ENCODE measurements at regions not wholly inside any gene's neighbourhood (a gene's known extent, or its start where the extent isn't known, plus 50 kb on each side); places are given as distances from the start of the nearest gene placed in this dataset.

DNA sequence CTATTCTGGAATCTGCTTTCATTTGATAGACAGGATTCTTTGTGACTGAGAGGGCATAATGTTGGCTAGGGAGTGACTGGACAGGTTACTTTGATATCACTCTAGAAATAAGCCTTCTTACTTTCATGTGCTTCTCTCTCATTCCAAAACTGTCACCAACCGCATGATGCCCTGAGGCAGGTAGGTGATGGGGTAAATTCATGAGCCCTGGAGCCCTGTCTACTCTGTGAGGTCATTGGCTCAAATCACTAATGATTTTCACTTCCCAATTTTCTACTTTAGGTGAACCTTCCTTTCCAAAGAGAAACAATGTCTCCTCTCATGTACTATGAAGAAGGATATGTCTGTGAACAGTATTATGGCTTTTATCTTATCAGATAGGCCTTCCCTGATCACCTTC lies 596.7 kb downstream of the TUSC7 start:
- intact Hi-C loops (cut with DNase I; ENCODE audit: low total_unique reads) = no loop called here
- Histone ChIP-seq H3K27me3 (no peaks in the 10 kb centered on the region), H3K36me3 (no peaks in the 10 kb centered on the region), H3K9me3 (no peaks in the 10 kb centered on the region), H3K4me1 (no peaks in the 10 kb centered on the region), H3K4me3 (no peak overlapping the region), H3K27ac (no peak overlapping the region)
- no peak for DNase-seq
- WGBS, 2 donors (ENCODE audit: low coverage in 1 of 2) = 79 to 80% methylated on average over 1 of the region's 1 CpG
- in situ Hi-C loops (cut with MboI; ENCODE audit: low pct_ligation_motif_present in 1 of 4, low pct_unique_long_range_greater_than_20kb in 1 of 4, low sequenced_read_pairs in 3 of 4) = no loop called here
- no peak for TF ChIP-seq EP300 (IDR thresholded peaks at IDR 0.05; ENCODE audit: low read depth)
- TF ChIP-seq POLR2AphosphoS5 (IDR thresholded peaks at IDR 0.05) = no peak
- TF ChIP-seq, protein P1, sequence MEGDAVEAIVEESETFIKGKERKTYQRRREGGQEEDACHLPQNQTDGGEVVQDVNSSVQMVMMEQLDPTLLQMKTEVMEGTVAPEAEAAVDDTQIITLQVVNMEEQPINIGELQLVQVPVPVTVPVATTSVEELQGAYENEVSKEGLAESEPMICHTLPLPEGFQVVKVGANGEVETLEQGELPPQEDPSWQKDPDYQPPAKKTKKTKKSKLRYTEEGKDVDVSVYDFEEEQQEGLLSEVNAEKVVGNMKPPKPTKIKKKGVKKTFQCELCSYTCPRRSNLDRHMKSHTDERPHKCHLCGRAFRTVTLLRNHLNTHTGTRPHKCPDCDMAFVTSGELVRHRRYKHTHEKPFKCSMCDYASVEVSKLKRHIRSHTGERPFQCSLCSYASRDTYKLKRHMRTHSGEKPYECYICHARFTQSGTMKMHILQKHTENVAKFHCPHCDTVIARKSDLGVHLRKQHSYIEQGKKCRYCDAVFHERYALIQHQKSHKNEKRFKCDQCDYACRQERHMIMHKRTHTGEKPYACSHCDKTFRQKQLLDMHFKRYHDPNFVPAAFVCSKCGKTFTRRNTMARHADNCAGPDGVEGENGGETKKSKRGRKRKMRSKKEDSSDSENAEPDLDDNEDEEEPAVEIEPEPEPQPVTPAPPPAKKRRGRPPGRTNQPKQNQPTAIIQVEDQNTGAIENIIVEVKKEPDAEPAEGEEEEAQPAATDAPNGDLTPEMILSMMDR (IDR thresholded peaks at IDR 0.05) = no peak

DNA sequence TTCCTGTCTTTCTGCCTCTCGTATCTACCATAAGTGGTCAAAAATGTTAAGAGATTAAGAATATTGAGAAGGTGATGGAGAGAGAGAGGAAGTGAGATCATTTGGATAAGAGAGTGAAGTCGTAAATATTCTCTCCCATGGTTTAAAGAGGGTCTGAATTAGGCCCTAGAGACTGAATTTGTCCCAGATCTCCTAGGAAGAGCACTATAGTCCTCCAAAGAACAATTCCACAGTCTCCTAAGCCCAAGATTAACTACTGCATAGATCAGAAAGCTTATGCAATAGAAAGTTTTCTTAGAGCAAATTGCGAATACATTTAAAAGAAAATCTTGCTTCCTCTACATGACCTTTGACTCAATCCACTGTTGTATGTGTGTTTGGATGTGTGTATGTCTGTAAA lies 598.8 kb downstream of the TUSC7 start:
- DNase-seq = no peak
- TF ChIP-seq EP300 (IDR thresholded peaks at IDR 0.05; ENCODE audit: low read depth) (no peak), POLR2AphosphoS5 (IDR thresholded peaks at IDR 0.05) (no peak), POLR2A (IDR thresholded peaks at IDR 0.05) (no peak)
- TF ChIP-seq, protein P1 (IDR thresholded peaks at IDR 0.05) = no peak
- in situ Hi-C loops (cut with MboI; ENCODE audit: low pct_ligation_motif_present in 1 of 4, low pct_unique_long_range_greater_than_20kb in 1 of 4, low sequenced_read_pairs in 3 of 4) = no loop called here
- H3K27ac ChIP-seq = no peak overlapping the region
- intact Hi-C loops (cut with DNase I; ENCODE audit: low total_unique reads) = no loop called here
- no peaks in the 10 kb centered on the region for H3K27me3 ChIP-seq
- H3K4me3 ChIP-seq = no peak overlapping the region
- no peaks in the 10 kb centered on the region for H3K36me3 ChIP-seq
- 58 to 67% methylated on average over 3 of the region's 3 CpGs for WGBS, 2 donors (ENCODE audit: low coverage in 1 of 2)
- no peaks in the 10 kb centered on the region for H3K4me1 ChIP-seq
- H3K9me3 ChIP-seq = no peaks in the 10 kb centered on the region

DNA sequence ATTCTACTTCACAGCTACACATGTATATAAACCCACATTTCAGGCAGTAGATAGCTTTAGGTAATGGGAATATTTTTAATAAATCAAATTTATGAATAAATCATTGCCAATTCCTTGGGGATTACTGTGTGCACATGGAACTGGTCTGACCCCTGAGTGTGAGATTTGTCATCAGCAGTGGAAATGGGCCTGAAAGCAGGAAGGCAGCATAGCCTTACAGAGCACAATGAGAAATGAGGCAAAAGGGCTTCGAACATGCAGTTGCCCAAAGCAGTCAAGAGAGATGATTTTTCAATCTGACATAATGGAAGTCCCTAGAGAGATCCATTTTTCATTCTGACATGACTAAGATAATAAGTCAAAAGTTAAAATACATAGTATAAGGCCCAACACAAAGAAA lies 599.2 kb downstream of the TUSC7 start:
- WGBS, 2 donors (ENCODE audit: low coverage in 1 of 2) = 86 to 89% methylated on average over 1 of the region's 1 CpG
- no peaks in the 10 kb centered on the region for H3K36me3 ChIP-seq
- no peak for TF ChIP-seq POLR2A (IDR thresholded peaks at IDR 0.05)
- TF ChIP-seq EP300 (IDR thresholded peaks at IDR 0.05; ENCODE audit: low read depth) = no peak
- TF ChIP-seq, protein P1 (IDR thresholded peaks at IDR 0.05) = no peak
- TF ChIP-seq POLR2AphosphoS5 (IDR thresholded peaks at IDR 0.05) = no peak
- H3K4me1 ChIP-seq = no peaks in the 10 kb centered on the region
- H3K4me3 ChIP-seq = no peak overlapping the region
- H3K9me3 ChIP-seq = no peaks in the 10 kb centered on the region
- in situ Hi-C loops (cut with MboI; ENCODE audit: low pct_ligation_motif_present in 1 of 4, low pct_unique_long_range_greater_than_20kb in 1 of 4, low sequenced_read_pairs in 3 of 4) (no loop called here), intact Hi-C loops (cut with DNase I; ENCODE audit: low total_unique reads) (no loop called here)
- DNase-seq = no peak
- no peak overlapping the region for H3K27ac ChIP-seq
- no peaks in the 10 kb centered on the region for H3K27me3 ChIP-seq

DNA sequence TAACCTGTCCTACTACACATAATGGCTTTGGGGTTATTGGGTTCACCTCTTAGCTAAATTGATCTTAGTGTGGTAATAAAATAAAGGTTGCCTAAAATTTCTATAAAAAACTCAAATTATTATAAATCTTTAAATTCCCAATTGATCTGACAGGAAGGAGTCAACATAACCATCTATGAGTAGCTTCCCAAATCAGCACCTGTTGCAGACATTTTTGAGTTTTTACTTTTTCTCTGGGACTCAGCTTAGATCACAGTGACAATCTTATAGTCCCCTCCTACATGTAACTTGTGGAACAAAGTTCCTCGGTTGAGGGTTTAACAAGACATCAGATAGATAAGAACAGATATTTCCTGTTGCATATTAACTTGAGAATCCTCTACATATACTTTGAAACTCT lies 601.0 kb downstream of the TUSC7 start:
- no peaks in the 10 kb centered on the region for H3K36me3 ChIP-seq
- no peak for TF ChIP-seq POLR2AphosphoS5 (IDR thresholded peaks at IDR 0.05)
- no peak for TF ChIP-seq EP300 (IDR thresholded peaks at IDR 0.05; ENCODE audit: low read depth)
- TF ChIP-seq, protein P1 (IDR thresholded peaks at IDR 0.05) = no peak
- TF ChIP-seq POLR2A (IDR thresholded peaks at IDR 0.05) = no peak
- no peaks in the 10 kb centered on the region for H3K4me1 ChIP-seq
- H3K27me3 ChIP-seq = no peaks in the 10 kb centered on the region
- intact Hi-C loops (cut with DNase I; ENCODE audit: low total_unique reads) (no loop called here), in situ Hi-C loops (cut with MboI; ENCODE audit: low pct_ligation_motif_present in 1 of 4, low pct_unique_long_range_greater_than_20kb in 1 of 4, low sequenced_read_pairs in 3 of 4) (no loop called here)
- DNase-seq = no peak
- no peak overlapping the region for H3K27ac ChIP-seq
- H3K9me3 ChIP-seq = no peaks in the 10 kb centered on the region
- WGBS, 2 donors (ENCODE audit: low coverage in 1 of 2) = 41 to 42% methylated on average over 1 of the region's 1 CpG
- H3K4me3 ChIP-seq = no peak overlapping the region

Measured in transverse colon (tissue), 4 donors.